Ishikawa (cell line): ENCODE measurements at regions not wholly inside any gene's neighbourhood (a gene's known extent, or its start where the extent isn't known, plus 50 kb on each side); places are given as distances from the start of the nearest gene placed in this dataset.

Experiments used
- CEBPB ChIP-seq: IDR thresholded peaks from 2 replicates; pipeline ENCODE4 v1.6.1; 2012
- CREB1 ChIP-seq: IDR thresholded peaks from 2 replicates; pipeline ENCODE4 v1.6.1; 2012; ENCODE audit warnings: low read depth
- EGR1 ChIP-seq: IDR thresholded peaks from 2 replicates; pipeline ENCODE4 v1.6.1; 2012
- EP300 ChIP-seq: IDR thresholded peaks from 2 replicates; pipeline ENCODE4 v1.6.1; 2012; ENCODE audit warnings: borderline replicate concordance
- FOXM1 ChIP-seq: IDR thresholded peaks from 2 replicates; pipeline ENCODE4 v1.6.1; 2012; ENCODE audit warnings: low read depth, borderline replicate concordance
- MAX ChIP-seq: IDR thresholded peaks from 2 replicates; pipeline ENCODE4 v1.6.1; 2012
- NFIC ChIP-seq: IDR thresholded peaks from 2 replicates; pipeline ENCODE4 v1.6.1; 2012
- RAD21 ChIP-seq: IDR thresholded peaks from 2 replicates; pipeline ENCODE4 v1.6.1; 2012; ENCODE audit warnings: low read depth
- TAF1 ChIP-seq: IDR thresholded peaks from 2 replicates; pipeline ENCODE4 v1.6.1; 2012; ENCODE audit warnings: low read depth, mild to moderate bottlenecking
- TCF12 ChIP-seq: IDR thresholded peaks from 2 replicates; pipeline ENCODE4 v1.6.1; 2012; ENCODE audit warnings: low read depth
- TEAD4 ChIP-seq: IDR thresholded peaks from 2 replicates; pipeline ENCODE4 v1.6.1; 2012
- YY1 ChIP-seq: IDR thresholded peaks from 2 replicates; pipeline ENCODE4 v1.6.1; 2012; ENCODE audit warnings: low read depth
- ZBTB7A ChIP-seq: IDR thresholded peaks from 2 replicates; pipeline ENCODE4 v1.6.1; 2012; ENCODE audit warnings: low read depth
- TF ChIP-seq, protein P1 (sequence below): IDR thresholded peaks from 2 replicates; pipeline ENCODE4 v1.6.1; 2012
- TF ChIP-seq, protein P2 (sequence below): IDR thresholded peaks from 2 replicates; pipeline ENCODE4 v1.6.1; 2012; ENCODE audit warnings: low read depth, mild to moderate bottlenecking

- TF ChIP-seq, protein P1, sequence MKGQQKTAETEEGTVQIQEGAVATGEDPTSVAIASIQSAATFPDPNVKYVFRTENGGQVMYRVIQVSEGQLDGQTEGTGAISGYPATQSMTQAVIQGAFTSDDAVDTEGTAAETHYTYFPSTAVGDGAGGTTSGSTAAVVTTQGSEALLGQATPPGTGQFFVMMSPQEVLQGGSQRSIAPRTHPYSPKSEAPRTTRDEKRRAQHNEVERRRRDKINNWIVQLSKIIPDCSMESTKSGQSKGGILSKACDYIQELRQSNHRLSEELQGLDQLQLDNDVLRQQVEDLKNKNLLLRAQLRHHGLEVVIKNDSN = no peak
- TF ChIP-seq NFIC (no peak), TAF1 (no peak), MAX (no peak), EP300 (no peak), TEAD4 (no peak), YY1 (no peak), EGR1 (no peak), TCF12 (no peak), RAD21 (no peak), FOXM1 (no peak), CREB1 (no peak), ZBTB7A (no peak)
- TF ChIP-seq, protein P2, sequence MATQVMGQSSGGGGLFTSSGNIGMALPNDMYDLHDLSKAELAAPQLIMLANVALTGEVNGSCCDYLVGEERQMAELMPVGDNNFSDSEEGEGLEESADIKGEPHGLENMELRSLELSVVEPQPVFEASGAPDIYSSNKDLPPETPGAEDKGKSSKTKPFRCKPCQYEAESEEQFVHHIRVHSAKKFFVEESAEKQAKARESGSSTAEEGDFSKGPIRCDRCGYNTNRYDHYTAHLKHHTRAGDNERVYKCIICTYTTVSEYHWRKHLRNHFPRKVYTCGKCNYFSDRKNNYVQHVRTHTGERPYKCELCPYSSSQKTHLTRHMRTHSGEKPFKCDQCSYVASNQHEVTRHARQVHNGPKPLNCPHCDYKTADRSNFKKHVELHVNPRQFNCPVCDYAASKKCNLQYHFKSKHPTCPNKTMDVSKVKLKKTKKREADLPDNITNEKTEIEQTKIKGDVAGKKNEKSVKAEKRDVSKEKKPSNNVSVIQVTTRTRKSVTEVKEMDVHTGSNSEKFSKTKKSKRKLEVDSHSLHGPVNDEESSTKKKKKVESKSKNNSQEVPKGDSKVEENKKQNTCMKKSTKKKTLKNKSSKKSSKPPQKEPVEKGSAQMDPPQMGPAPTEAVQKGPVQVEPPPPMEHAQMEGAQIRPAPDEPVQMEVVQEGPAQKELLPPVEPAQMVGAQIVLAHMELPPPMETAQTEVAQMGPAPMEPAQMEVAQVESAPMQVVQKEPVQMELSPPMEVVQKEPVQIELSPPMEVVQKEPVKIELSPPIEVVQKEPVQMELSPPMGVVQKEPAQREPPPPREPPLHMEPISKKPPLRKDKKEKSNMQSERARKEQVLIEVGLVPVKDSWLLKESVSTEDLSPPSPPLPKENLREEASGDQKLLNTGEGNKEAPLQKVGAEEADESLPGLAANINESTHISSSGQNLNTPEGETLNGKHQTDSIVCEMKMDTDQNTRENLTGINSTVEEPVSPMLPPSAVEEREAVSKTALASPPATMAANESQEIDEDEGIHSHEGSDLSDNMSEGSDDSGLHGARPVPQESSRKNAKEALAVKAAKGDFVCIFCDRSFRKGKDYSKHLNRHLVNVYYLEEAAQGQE = no peak
Measured at GRCh38 chr4:121242188-121242750, 78.1 kb upstream of the TNIP3 start.

DNA sequence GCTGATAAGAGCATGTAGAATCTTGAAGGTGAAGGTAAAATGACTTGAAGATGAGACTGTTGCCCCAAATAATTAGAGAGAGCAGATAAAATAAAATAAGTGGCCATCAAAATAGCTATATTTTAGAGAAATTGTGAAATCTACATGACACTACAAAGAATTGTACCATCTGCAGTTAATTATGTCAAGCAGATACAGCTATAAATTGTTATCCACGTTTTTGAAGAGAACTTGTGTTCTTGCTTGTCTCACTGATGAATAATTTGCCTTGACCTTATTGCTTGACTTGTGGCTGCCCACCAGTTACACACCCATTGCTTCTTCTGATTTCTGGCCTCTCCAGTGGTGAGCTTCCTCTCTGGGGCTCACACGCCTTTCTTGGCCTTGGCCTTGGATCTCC lies 75.8 kb upstream of the TNIP3 start:
- TF ChIP-seq, protein P1 = no peak
- no peak for TF ChIP-seq TEAD4
- no peak for TF ChIP-seq CEBPB
- TF ChIP-seq TCF12 = no peak
- TF ChIP-seq EP300 = no peak
- no peak for TF ChIP-seq ZBTB7A
- no peak for TF ChIP-seq RAD21
- TF ChIP-seq, protein P2 = no peak
- no peak for TF ChIP-seq CREB1
- no peak for TF ChIP-seq NFIC
- TF ChIP-seq EGR1 = no peak
- no peak for TF ChIP-seq MAX
- TF ChIP-seq YY1 = no peak
- TF ChIP-seq TAF1 = no peak
- no peak for TF ChIP-seq FOXM1

DNA sequence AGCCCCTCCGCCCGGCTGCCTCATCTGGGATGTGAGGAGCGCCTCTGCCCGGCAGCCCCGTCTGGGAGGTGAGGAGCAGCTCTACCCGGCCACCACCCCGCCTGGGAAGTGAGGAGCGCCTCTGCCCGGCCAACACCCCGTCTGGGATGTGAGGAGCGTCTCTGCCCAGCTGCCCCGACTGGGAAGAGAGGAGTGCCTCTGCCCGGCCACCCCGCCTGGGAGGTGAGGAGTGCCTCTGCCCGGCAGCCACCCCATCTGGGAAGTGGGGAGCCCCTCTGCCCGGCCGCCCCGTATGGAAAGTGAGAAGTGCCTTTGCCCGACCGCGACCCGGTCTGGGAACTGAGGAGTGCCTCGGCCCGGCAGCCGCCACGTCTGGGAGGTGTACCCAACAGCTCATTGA lies 74.3 kb upstream of the TNIP3 start:
- TF ChIP-seq TCF12 (no peak), EP300 (no peak), ZBTB7A (no peak), EGR1 (no peak), CEBPB (no peak), CREB1 (no peak), FOXM1 (no peak), TAF1 (no peak), YY1 (no peak), TEAD4 (no peak), MAX (no peak), NFIC (no peak), RAD21 (no peak)
- TF ChIP-seq, protein P2 = no peak
- TF ChIP-seq, protein P1 = no peak
